ENCODE measurements at regions not wholly inside any gene's neighbourhood (a gene's known extent, or its start where the extent isn't known, plus 50 kb on each side); places are given as distances from the start of the nearest gene placed in this dataset.

- TF ChIP-seq CTCF (IDR thresholded peaks at IDR 0.05) (no peak), POLR2AphosphoS5 (IDR thresholded peaks at IDR 0.05) (no peak), POLR2A (IDR thresholded peaks at IDR 0.05) (no peak), EP300 (IDR thresholded peaks at IDR 0.05) (no peak)
Observed at GRCh38 chr14:105748204-105748578, 221.8 kb downstream of the TMEM121 start.
